Fibroblast of villous mesenchyme (primary cell): ENCODE measurements at regions not wholly inside any gene's neighbourhood (a gene's known extent, or its start where the extent isn't known, plus 50 kb on each side); places are given as distances from the start of the nearest gene placed in this dataset.

Experiments
- DNase-seq: peaks from one replicate; pipeline ENCODE4 v3.0.0-alpha.2; 2010; ENCODE audit warnings: low read depth
- H3K4me3 ChIP-seq: 2 replicates; pipeline ENCODE4 v1.5.1; 2011; ENCODE audit warnings: low read depth, mild to moderate bottlenecking, low read length
- TF ChIP-seq, protein P1 (sequence below): IDR thresholded peaks from 2 replicates; pipeline ENCODE4 v1.5.1; 2012; ENCODE audit warnings: low read depth, mild to moderate bottlenecking, low read length; ENCODE audit not compliant: insufficient read depth

DNA sequence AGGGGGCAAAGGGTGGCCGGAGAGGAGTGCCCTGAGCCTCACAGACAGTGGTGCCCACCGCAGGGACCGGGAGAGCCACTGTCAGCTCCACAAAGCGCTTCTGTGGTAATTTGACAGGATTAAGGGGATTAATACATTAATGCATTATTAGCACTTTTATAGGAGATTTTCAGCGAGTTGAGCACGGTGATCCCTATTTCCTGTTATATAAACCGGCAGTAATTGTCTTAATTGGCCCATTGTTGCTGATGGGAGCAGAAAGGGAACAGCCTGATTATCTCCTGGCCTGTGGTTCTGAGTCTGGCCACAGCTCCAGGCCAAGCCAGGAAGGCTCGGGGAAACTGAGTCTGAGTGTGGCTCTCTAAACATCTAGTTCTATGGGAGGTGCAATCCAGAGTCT lies 423.6 kb downstream of the CDK5RAP2 start:
- no peak for DNase-seq
- H3K4me3 ChIP-seq: no peak overlapping the region
- TF ChIP-seq, protein P1, sequence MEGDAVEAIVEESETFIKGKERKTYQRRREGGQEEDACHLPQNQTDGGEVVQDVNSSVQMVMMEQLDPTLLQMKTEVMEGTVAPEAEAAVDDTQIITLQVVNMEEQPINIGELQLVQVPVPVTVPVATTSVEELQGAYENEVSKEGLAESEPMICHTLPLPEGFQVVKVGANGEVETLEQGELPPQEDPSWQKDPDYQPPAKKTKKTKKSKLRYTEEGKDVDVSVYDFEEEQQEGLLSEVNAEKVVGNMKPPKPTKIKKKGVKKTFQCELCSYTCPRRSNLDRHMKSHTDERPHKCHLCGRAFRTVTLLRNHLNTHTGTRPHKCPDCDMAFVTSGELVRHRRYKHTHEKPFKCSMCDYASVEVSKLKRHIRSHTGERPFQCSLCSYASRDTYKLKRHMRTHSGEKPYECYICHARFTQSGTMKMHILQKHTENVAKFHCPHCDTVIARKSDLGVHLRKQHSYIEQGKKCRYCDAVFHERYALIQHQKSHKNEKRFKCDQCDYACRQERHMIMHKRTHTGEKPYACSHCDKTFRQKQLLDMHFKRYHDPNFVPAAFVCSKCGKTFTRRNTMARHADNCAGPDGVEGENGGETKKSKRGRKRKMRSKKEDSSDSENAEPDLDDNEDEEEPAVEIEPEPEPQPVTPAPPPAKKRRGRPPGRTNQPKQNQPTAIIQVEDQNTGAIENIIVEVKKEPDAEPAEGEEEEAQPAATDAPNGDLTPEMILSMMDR: no peak

- no peak overlapping the region for H3K4me3 ChIP-seq
- TF ChIP-seq, protein P1: no peak
- DNase-seq: no peak
Observed at GRCh38 chr9:120153258-120153657, 426.7 kb downstream of the CDK5RAP2 start.

- DNase-seq: no peak
- H3K4me3 ChIP-seq: no peak overlapping the region
- TF ChIP-seq, protein P1: no peak
Observed at GRCh38 chr9:120152295-120152694, 427.7 kb downstream of the CDK5RAP2 start.

DNA sequence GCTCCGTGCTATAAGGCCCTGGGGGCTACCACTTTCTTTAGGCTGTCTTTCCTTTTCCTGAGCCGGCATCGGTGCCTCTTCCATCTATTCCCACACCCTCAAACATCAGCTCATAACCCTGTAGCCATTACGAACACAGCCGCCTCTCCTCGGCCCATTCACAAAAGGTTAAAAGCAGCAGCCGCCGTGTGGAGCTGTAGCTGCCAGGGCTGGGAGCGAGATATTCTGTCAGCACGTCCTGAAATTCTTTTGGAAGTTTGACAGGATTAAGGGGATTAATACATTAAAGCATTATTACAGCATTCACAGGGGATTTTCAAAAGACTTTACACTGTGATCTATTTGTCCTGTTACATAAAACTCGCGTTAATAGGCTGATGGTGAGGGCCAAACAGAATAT lies 428.2 kb downstream of the CDK5RAP2 start:
- DNase-seq: no peak
- TF ChIP-seq, protein P1: no peak
- H3K4me3 ChIP-seq: no peak overlapping the region

DNA sequence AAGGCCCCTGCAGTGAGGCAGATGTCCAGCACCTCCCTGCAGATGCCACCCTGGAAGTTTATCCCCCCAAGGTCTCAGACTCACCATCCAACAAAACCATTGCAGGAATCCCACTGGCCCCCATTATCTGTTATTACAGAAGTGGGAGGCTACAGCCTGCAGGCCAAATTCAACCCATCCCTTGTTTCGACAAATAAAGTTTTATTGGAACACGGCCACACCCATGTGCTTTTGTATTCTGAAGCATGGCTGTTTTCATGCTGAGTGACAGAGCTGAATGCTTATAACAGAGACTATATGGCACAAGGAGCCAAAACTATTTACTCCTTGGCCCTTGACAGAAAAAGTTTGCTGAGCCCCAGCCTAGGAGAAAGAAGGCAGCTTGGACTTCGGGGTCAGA lies 428.8 kb downstream of the CDK5RAP2 start:
- TF ChIP-seq, protein P1: no peak
- DNase-seq: no peak
- H3K4me3 ChIP-seq: no peak overlapping the region

GRCh38 chr9:120138955-120139354 lies 441.0 kb downstream of the CDK5RAP2 start:
- TF ChIP-seq, protein P1: no peak
- no peak overlapping the region for H3K4me3 ChIP-seq

DNA sequence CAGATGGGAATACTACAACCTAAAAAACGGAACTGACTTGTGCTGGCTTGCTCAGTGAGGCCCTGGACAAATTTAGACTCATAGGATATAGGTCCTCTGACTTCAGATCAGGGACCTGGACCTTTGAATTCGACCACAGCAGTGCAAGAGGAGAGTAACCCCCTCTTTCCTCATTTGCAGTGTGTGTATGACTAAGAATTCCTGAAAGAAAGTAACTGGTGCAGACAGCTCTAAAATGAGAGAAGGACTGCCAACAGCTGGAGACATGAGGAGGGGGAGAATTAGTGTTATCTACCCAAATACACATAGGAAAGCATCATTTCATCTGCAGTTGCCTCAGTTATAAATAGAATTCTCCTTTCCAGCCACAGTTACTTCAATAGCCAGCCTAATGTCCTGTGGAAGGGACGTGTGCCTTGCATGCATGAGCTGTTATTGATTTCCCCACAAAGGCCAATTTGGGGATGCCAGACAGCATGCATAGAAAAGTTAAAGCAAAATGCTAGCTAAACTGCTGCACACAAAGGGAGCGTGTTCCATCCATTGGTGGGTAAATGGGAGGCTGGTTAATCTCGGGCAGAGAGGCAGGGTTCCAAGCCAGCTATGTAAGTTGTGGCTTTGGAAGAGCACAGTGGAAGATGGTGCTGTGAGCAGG lies 442.7 kb downstream of the CDK5RAP2 start:
- DNase-seq: no peak
- no peak overlapping the region for H3K4me3 ChIP-seq
- TF ChIP-seq, protein P1: no peak

More at GRCh38 chr9:120138955-120139354, 441.0 kb downstream of the CDK5RAP2 start:
- no peak for DNase-seq
